ENCODE measurements at regions not wholly inside any gene's neighbourhood (a gene's known extent, or its start where the extent isn't known, plus 50 kb on each side); places are given as distances from the start of the nearest gene placed in this dataset.

- Histone ChIP-seq H3K4me2 (peak overlapping the region; percentile 53), H3K27me3 (ENCODE audit: insufficient read depth) (no peaks in the 10 kb centered on the region; the same call in 1 of the 2 replicates), H2AFZ (peak overlapping the region; percentile 60), H4K20me1 (replicated peaks; ENCODE audit: insufficient read depth) (no peaks in the 10 kb centered on the region), H3K36me3 (ENCODE audit: insufficient read depth) (no peaks in the 10 kb centered on the region), H3K9me2 (ENCODE audit: insufficient read depth) (no peaks in the 10 kb centered on the region), H3K4me3 (0 out of 2 replicates have a peak overlapping the region, but pooled peaks have one; percentile 25), H3F3A (replicated peaks; ENCODE audit: low read depth) (no peaks in the 10 kb centered on the region), H3K79me2 (replicated peaks; ENCODE audit: insufficient read depth) (no peaks in the 10 kb centered on the region), H3K4me1 (ENCODE audit: insufficient read depth) (peaks cover 22% of the 10 kb centered on the region), H3K27ac (ENCODE audit: low read depth) (peak overlapping the region; percentile 83; the same call in 1 of the 2 replicates)
- Mint-ChIP-seq H3K9me3 (no peaks in the 10 kb centered on the region; the same call in 2 of the 3 replicates), H3K27ac (no peak overlapping the region), H3K4me3 (no peak overlapping the region), H3K4me1 (peaks cover 42% of the 10 kb centered on the region), H3K36me3 (ENCODE audit: low read depth) (no peaks in the 10 kb centered on the region), H3K27me3 (ENCODE audit: insufficient read depth, low read depth, poor library complexity) (peaks cover 24% of the 10 kb centered on the region)
- no peak for DNase-seq (ENCODE audit: low spot score)
- ATAC-seq, result peak; percentile 44
- TF ChIP-seq CTCF (conservative IDR thresholded peaks at IDR 0.05; ENCODE audit: low read depth in 2 of 2), result no peak
- no peak for TF ChIP-seq ZNF114 (CRISPR knock-in tag; IDR thresholded peaks at IDR 0.05)
- no peak for TF ChIP-seq ETS1 (IDR thresholded peaks at IDR 0.05)
- no peak for TF ChIP-seq CREB1 (CRISPR knock-in tag; IDR thresholded peaks at IDR 0.05; ENCODE audit: low read depth)
- no peak for TF ChIP-seq REST (IDR thresholded peaks at IDR 0.05; ENCODE audit: unreplicated experiment)
- TF ChIP-seq STAT1 (IDR thresholded peaks at IDR 0.05; ENCODE audit: unreplicated experiment), result no peak
- no peak for TF ChIP-seq EZH2phosphoT487 (IDR thresholded peaks at IDR 0.05; ENCODE audit: unreplicated experiment)
- no peak for TF ChIP-seq ZNF331 (CRISPR knock-in tag; IDR thresholded peaks at IDR 0.05; ENCODE audit: low read depth)
- no peak for TF ChIP-seq NANOG (IDR thresholded peaks at IDR 0.05; ENCODE audit: borderline replicate concordance)
- no peak for TF ChIP-seq EZH2 (IDR thresholded peaks at IDR 0.05; ENCODE audit: low read depth, unreplicated experiment)
- TF ChIP-seq POLR2AphosphoS5 (IDR thresholded peaks at IDR 0.05; ENCODE audit: low read depth), result no peak
- TF ChIP-seq JUNB (IDR thresholded peaks at IDR 0.05; ENCODE audit: unreplicated experiment), result no peak
- TF ChIP-seq ZNF462 (CRISPR knock-in tag; IDR thresholded peaks at IDR 0.05), result no peak
These were observed 299.4 kb upstream of the IRX3 start for GRCh38 chr16:54585998-54586340.
